HepG2 (cell line): ENCODE measurements at regions not wholly inside any gene's neighbourhood (a gene's known extent, or its start where the extent isn't known, plus 50 kb on each side); places are given as distances from the start of the nearest gene placed in this dataset.

Source experiments
- CHD2 ChIP-seq: IDR thresholded peaks from 2 replicates; pipeline ENCODE4 v1.6.1; 2011; ENCODE audit warnings: low read depth, low read length, improper control_type of control experiment
- NFE2L2 ChIP-seq: fragments of 150-350 bp; IDR thresholded peaks from 2 replicates; pipeline ENCODE4 v1.6.1; 2014; ENCODE audit warnings: low read length

DNA sequence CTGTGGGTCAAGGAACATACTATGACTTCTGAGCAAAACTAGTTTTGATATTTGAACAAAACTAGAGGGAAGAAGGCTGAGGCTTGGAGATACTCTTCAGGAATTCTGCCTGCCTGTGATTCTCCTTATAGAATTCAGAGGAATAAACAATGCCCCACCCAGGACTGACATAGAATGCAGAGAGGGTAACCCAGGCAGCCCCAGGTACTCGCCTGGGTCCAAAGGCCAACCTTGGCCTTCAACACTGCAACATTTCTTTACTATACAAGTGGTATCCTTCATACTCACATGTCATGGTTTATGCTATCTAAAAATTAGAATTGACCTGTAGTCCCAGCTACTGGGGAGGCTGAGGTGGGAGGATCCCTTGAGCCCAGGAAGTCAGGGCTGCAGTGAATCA is 217.0 kb upstream of the FOXN3 start:
- TF ChIP-seq NFE2L2 (no peak), CHD2 (no peak)
